GM19452 (cell line): ENCODE measurements at regions not wholly inside any gene's neighbourhood (a gene's known extent, or its start where the extent isn't known, plus 50 kb on each side); places are given as distances from the start of the nearest gene placed in this dataset.

ENCODE experiments used
- ATAC-seq: cut with Tn5 transposase; IDR thresholded peaks from one replicate; pipeline ENCODE4 v1.9.1; 2021; ENCODE audit not compliant: unreplicated experiment

DNA sequence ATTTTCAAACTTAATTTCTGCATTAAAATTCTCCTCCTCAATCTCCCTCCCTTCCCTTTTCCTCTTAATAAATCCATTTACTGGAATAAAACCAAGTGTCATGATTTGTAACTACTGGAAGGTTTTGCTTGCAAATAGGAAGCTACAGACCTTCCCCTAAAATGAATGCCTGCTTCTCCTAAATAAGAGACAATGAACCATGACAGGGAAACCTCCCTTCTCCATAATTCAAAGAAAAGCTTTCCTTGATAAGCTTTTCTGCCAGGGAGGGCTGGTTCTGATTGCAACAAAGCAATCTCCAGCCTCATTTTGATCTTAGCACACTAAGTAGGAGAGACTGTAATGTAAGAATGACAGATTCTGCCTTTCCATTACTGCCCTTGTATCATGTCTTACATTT lies 111.0 kb upstream of the CDH20 start:
- ATAC-seq = no peak

DNA sequence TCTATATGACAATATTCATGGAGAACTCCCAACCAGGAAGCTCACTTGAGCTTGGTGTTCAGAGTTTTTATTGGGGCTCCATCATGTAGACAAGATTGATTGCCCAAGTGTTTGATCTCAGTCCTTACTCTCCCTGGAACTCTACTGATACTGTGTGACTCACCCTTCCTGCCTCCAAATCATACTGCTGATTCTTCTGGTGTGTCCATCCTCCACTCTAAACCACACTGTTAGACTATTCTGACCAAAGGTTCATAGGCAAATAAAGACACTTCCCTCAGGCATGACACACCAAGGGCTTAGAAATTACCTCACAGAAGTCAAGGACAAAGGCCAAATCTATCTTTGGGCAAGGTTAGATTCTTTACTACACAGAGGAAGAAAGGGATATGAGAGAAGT lies 107.9 kb upstream of the CDH20 start:
- no peak for ATAC-seq

DNA sequence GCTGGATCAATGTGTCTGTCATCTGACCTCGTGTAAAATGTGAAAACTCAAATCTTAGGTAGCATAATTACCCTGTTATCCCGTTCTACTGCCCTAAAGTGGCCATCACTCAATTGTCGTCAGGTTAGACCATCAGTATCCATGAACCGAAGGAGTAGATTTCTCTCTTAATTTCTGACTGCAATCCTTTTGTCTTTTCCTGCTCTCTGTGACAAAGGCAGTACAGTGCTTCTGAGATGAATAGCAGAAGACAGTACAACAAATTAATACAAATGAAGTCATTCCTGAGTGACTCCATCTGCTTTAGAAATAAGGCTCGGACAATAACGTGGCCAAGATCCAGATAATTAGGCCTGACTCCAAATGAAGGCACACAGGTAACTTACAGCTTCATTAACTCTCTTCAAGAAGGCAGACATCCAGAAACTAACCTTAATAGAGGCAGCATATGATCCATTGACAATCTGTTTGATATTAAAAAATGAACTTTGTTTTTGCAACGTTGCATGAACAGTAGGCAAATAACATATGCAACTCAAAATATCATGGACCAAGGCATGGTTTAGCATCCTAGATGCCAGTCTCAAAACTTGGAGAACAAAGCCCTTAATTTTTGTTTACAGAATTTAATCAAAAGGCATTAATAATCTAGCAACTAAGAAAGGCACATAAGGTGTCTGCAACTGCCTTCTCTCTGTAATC lies 96.7 kb upstream of the CDH20 start:
- no peak for ATAC-seq

DNA sequence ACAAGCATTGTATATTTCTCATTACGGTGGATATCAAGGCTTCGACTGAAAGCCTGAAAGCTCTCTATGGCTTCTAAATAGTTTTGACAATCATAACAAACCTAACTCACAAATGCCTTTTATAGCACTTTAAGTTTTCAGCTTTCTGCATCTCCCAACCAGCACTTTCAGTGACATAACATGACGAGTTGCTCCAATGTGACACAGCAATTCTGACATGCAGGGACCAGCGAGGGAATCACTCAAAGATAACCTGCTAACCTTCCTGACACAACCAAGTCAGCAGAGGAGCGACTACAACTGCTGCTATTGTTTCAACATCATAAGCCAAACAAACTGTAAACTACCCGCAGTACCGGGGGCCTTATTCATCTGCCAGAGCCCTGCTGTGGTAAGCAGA lies 95.7 kb upstream of the CDH20 start:
- ATAC-seq = no peak

DNA sequence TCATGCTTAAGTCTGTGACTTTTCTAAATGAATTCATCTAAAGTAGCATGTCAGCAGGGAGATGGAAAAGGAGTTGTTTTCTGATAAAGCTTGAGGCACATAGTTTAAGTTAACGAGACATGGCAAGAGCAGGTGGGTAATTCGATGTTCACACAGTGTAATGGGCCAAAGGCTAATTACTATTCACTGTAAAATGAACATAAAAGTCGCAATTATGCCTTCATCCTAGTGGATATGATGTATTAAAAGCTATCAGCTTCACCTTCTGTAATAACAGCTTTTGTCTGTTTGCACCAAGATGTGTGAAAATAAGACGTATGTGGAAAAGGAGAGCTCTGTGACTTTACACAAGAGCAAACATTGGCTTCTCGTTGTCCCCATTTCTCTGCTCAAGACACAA lies 94.2 kb upstream of the CDH20 start:
- no peak for ATAC-seq

DNA sequence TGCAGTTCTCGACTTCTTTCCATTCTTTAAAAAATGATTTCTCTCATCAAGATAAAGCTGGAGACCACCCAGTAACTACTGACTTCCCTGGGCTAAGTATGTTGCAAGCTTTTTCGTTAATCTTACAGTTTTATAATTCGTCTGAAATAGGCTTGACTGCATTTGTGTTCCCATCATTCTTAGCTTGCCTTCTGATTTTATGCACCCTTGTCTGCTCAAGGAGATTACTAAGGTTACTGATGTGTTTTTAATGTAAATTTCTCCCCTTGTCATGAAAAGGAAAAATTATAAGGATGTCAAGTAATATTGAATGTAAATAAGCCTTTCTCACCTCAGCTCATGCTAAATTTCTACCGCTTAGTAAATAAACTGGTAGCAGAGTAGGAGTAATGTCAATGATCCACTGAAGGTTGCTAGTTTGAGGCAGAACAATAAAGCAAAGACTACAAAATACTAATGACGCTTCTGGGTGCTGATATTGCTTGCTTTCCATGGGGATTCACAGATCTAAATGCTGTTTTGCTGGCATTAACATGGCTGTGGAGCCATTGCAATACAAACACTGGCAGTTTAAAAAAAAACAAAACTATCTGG lies 91.9 kb upstream of the CDH20 start:
- ATAC-seq = no peak

DNA sequence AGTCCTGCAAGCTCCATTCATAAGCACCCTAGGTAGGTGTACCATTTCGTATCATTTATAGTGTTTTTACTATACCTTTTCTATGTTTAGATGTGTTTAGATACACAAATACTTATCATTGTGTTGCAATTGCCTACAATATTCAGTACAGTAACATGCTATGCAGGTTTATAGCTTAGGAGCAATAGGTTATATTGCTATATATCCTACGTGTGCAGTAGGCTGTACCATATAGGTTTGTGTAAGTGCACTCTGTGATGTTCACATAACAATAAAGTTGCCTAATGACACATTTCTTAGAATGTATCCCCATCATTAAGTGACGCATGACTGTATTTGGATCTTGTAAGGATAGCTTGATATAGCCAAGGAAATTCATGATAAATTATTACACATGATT lies 88.6 kb upstream of the CDH20 start:
- no peak for ATAC-seq

DNA sequence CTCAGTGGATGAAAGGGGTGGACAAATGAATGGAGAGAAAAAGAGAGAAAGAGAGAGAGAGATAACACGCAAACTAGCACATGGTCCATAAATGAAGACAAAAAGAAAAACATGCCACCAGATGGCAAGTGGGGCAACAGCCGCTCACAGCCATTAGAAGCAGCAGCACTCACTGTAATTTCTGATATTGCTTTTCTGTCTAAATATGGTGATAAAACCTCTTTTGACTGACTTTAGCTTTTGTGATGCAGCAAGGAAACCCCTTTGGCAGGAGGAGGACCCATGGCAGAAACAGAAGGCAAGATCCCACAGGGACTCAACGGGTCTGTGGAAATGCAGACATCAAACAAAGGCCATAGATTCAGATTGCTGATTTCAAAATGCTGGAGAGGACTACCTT lies 88.0 kb upstream of the CDH20 start:
- no peak for ATAC-seq

DNA sequence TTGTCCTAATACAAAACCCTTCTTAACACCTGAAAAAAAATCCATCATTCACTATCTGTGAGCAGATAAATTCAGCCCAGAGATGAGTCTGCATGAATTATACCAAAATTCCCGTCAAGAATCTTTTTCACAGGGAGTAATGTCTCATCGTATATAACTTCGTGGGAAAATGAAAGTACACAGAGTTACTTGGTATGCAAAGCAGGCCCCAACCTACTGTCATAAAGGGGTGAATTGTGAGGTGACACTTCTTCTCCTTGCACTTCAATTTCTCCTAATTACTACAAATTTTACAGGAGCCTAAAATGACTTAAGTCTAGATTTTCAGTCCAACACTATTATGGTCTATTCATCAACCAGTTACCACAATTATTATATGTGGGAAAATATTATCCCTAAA lies 84.6 kb upstream of the CDH20 start:
- no peak for ATAC-seq

DNA sequence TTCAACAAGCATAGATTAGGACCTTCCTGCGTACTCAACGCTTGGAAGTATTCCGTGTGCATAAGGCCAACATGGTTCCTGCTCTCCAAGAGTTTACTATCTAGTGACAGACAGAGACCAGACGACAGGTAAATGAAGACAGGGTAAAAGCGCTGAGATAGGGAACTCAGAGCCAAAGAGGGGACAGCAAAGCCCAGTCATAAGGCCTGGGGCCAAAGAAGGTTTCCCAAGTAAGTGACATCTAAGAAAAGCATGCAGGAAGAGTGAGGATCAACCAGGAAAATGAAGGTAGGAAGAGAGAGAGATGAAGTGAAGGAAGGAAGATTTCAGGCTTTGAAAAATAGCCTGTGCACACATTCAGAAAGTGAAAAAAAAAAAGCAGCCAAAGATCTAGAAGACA lies 76.9 kb upstream of the CDH20 start:
- no peak for ATAC-seq

DNA sequence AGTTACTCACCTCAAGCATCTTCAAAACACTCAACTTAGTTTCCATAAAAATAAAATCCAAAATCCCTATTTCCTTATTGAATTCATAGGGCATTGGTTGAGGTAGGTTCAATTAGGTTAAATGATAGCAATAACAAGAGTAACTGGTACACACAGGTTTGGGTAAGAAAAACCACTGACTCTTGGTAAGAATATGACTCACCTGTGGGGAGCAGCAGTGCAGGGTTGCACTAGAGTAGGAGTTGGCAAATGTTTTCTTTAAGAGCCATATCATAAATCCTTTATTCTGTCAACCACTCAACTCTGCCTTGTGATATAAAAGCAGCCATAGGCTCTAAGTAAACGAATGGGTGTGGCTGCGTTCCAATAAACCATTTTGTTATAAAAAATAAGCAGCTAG lies 71.4 kb upstream of the CDH20 start:
- no peak for ATAC-seq

DNA sequence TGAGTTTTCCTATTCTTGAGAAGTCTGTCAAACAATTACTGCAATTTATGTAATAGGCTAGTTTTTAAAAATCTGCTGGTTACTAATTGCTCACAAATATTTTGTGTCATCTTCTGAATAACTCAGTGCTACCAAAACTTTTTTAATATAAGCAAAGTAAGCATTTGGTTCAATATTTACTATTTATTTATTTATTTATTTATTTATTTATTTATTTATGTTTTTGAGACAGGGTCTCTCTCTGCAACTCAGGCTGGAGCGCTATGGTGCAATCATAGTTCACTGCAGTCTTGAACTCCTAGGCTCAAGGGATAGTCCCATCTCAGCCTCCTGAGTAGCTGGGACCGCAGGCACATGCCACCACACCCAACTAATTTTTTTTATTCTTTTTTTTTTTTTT lies 60.4 kb upstream of the CDH20 start:
- no peak for ATAC-seq

DNA sequence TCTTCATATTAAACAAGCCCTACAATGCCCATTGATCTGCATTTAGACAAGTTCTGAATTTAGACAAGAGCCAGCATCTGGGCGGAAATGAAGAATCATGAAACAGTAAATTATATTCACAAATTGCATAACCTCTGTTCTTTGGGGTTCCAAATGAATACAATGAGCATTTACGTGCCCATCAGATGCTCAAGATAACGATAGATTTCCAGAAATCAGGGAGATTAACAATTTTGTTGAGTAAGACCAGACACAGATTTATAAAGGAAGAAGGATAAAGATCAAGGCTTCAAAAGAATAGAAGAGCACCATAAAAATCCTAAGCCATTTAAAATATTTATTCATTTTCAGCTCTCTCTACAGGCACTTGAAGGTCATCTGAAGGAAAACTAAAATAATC lies 59.7 kb upstream of the CDH20 start:
- no peak for ATAC-seq

DNA sequence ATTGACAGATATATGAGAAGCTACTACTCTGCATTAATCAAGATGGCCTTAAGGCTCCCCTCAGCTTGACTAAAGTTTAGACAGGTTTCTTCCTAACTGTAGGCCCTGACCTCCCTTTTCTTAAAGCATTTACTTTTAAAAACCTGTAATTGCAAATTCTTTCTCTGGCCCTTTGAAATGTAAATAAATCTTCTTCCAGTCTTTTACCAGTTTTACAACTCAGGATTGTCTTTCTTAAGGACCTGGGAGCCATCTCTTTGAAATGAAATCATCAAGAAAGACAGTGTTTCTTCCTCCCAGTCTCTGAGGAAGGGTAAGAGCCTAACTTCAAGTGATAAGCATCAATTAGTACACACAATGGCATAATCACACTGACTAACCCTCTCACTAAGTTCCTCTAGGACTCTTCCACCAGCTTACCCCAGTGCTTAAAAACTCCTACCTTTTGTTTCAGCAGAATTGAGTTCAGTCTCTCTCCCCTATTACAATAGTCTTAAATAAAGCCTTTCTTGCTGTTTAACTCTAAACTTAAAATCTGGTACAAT lies 58.7 kb upstream of the CDH20 start:
- ATAC-seq = no peak

DNA sequence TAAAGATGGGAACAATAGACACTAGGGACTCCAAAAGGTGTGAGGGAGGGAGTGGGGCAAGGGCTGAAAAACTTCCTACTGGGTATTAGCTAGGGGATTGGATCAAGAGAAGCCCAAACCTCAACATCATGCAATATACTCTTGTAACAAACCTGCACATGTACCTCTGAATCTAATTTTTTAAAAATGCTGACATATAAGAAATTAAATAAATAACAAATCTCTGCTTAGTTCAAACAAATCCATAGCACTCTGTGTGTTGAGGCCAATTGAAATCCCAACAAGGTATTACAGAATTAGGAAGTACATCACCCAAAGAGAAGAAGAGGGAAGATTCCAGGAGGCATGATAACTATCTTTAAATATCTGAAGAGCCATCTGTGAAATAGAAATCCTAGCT lies 55.4 kb upstream of the CDH20 start:
- no peak for ATAC-seq

DNA sequence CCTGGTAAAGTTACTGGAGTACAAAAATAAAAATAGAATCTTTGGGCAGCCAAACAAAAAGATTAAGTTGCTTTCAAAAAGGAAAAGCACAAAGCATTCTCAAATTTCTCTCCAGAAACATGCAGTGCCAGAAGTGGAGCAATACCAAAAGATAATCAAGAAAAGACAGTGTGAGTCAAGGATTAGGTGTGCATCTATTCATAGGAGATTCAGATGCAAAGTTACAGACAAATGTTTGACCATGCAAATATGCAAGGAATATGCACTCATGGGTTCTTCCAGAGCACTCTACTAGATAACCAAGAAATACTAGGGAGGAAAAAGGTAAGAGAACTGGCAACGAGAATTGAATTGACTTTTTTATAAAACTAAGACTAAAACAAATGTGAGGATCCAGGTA lies 51.8 kb upstream of the CDH20 start:
- no peak for ATAC-seq

DNA sequence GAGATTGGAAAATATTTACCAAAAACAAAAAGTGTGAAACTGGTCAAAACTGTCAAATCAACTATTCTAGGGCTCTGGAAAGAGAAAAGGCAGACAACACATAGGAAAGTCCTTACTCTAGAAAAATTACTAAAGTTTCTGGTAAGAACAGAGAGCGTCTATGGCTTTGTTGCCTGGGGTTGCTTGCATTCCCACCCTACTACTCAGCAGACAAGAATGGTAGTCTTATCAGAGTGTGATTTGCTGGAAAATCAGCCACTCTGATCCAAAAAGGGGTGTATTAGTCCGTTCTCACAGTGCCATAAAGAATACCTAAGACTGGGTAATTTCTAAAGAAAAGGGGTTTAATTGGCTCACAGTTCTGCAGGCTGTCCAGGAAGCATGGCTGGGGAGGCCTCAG lies 50.3 kb upstream of the CDH20 start:
- no peak for ATAC-seq
